Transverse colon (tissue), 3 donors: ENCODE measurements at regions not wholly inside any gene's neighbourhood (a gene's known extent, or its start where the extent isn't known, plus 50 kb on each side); places are given as distances from the start of the nearest gene placed in this dataset.

Source experiments
- EP300 ChIP-seq: sonication (generic); formaldehyde crosslinking; IDR thresholded peaks from one replicate; pipeline ENCODE4 v1.6.1; 2017; ENCODE audit warnings: antibody characterized with exemption, low read depth
- POLR2A ChIP-seq: fragments of 450-650 bp; IDR thresholded peaks from one replicate; pipeline ENCODE4 v1.6.1; 2016; ENCODE audit warnings: antibody characterized with exemption, mild to moderate bottlenecking, moderate library complexity
- TF ChIP-seq, protein P1 (sequence below), 5 experiments: fragments of 200-600 bp in 3 of 5; fragments of 450-650 bp in 2 of 5; sonication (generic) in 3 of 5; IDR thresholded peaks; 1 replicate in 2 of 5; 2 replicates in 3 of 5; pipeline ENCODE4 v1.5.1; 2016 to 2017; ENCODE audit warnings: antibody characterized with exemption in 5 of 5, inconsistent platforms in 3 of 5, mild to moderate bottlenecking in 2 of 5, moderate library complexity in 1 of 5

GRCh38 chr11:29009426-29009825, 901.2 kb downstream of the METTL15 start:
- TF ChIP-seq, protein P1, sequence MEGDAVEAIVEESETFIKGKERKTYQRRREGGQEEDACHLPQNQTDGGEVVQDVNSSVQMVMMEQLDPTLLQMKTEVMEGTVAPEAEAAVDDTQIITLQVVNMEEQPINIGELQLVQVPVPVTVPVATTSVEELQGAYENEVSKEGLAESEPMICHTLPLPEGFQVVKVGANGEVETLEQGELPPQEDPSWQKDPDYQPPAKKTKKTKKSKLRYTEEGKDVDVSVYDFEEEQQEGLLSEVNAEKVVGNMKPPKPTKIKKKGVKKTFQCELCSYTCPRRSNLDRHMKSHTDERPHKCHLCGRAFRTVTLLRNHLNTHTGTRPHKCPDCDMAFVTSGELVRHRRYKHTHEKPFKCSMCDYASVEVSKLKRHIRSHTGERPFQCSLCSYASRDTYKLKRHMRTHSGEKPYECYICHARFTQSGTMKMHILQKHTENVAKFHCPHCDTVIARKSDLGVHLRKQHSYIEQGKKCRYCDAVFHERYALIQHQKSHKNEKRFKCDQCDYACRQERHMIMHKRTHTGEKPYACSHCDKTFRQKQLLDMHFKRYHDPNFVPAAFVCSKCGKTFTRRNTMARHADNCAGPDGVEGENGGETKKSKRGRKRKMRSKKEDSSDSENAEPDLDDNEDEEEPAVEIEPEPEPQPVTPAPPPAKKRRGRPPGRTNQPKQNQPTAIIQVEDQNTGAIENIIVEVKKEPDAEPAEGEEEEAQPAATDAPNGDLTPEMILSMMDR (IDR thresholded peaks at IDR 0.05) = no peak
- no peak for TF ChIP-seq POLR2A
- no peak for TF ChIP-seq EP300
